ENCODE measurements at regions not wholly inside any gene's neighbourhood (a gene's known extent, or its start where the extent isn't known, plus 50 kb on each side); places are given as distances from the start of the nearest gene placed in this dataset.
"Not testable (repeated sequence)": the region's sequence is repeated elsewhere in the genome, so short reads cannot be mapped to it uniquely, and the experiment has no call there.

DNA sequence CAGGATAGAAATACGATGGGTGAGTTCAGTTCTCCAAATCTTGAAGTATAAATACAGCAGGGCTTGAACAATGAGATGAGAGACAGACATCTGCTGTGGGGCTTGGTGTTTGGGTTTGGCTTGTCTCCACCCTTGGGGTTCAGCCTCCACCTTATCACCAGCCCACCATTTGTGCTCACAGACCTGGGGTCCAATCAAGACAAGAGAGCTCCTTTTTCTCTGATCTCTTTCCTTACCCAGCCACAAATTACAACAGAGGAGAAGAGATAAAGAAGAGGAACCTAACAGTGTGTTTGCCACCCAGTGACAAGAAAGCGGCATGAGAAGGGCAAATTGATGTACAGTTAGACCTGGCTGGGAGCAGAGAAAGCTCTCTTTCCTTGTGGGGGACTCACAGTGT lies 204.5 kb upstream of the CXCR4 start:
- no peaks in the 10 kb centered on the region for H3K36me3 ChIP-seq
- TF ChIP-seq POLR2A (IDR thresholded peaks at IDR 0.05) (no peak), POLR2AphosphoS5 (IDR thresholded peaks at IDR 0.05) (no peak)
- TF ChIP-seq, protein P1, sequence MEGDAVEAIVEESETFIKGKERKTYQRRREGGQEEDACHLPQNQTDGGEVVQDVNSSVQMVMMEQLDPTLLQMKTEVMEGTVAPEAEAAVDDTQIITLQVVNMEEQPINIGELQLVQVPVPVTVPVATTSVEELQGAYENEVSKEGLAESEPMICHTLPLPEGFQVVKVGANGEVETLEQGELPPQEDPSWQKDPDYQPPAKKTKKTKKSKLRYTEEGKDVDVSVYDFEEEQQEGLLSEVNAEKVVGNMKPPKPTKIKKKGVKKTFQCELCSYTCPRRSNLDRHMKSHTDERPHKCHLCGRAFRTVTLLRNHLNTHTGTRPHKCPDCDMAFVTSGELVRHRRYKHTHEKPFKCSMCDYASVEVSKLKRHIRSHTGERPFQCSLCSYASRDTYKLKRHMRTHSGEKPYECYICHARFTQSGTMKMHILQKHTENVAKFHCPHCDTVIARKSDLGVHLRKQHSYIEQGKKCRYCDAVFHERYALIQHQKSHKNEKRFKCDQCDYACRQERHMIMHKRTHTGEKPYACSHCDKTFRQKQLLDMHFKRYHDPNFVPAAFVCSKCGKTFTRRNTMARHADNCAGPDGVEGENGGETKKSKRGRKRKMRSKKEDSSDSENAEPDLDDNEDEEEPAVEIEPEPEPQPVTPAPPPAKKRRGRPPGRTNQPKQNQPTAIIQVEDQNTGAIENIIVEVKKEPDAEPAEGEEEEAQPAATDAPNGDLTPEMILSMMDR (IDR thresholded peaks at IDR 0.05): no peak
- no peaks in the 10 kb centered on the region for H3K27me3 ChIP-seq
- no peak overlapping the region for H3K27ac ChIP-seq
- no peak overlapping the region for H3K4me3 ChIP-seq
- DNase-seq (ENCODE audit: low spot score in 2 of 2): no peak
- intact Hi-C loops (cut with DNase I; ENCODE audit: low total_unique reads): no loop called here
- no peaks in the 10 kb centered on the region for H3K9me3 ChIP-seq
- H3K4me1 ChIP-seq: no peaks in the 10 kb centered on the region

DNA sequence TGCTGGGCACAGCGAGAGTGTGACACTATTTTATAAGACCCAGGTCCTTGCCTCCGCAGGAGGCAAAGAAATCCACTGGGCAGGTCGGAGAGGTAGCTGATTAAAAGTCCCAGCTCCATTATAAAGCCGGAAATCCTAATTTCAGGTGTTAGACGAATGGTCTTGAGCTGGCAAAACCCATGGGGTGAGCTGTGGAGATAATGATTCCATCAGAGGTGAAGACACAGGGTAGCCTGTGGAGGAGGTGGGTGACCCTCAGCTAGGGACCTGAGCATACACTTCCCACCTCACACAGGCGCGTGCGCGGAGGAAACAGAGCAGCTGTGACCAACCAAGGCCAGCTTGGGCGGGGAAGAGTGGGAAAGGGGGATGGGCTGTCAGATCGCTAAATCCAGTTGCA lies 201.7 kb upstream of the CXCR4 start:
- TF ChIP-seq POLR2A (IDR thresholded peaks at IDR 0.05): no peak
- TF ChIP-seq POLR2AphosphoS5 (IDR thresholded peaks at IDR 0.05): no peak
- TF ChIP-seq, protein P1 (IDR thresholded peaks at IDR 0.05): no peak
- H3K4me3 ChIP-seq: no peak overlapping the region
- intact Hi-C loops (cut with DNase I; ENCODE audit: low total_unique reads): no loop called here
- H3K4me1 ChIP-seq: no peaks in the 10 kb centered on the region
- no peak for DNase-seq (ENCODE audit: low spot score in 2 of 2)
- H3K36me3 ChIP-seq: no peaks in the 10 kb centered on the region
- H3K27me3 ChIP-seq: no peaks in the 10 kb centered on the region
- H3K9me3 ChIP-seq: no peaks in the 10 kb centered on the region
- H3K27ac ChIP-seq: no peak overlapping the region

DNA sequence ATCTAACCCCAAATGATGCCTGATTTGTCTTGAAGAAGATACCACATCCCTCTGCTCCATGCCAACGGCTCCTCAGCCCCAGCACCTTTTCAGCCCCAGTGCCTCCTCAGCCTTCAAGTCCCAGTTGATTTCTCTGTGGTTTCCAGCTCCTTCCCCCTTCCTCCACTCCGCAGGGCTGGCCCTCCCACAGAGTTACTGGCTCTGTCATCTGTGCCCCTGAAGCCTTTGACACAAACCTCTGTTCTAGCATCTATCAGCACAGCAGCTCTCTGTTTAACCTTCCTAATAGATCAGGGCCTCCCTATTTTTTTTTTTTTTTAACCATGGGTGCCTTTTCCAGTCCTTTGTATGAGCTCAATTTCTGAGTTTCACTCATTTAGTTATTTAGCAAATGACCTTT lies 201.3 kb upstream of the CXCR4 start:
- Histone ChIP-seq H3K27me3 (no peaks in the 10 kb centered on the region), H3K4me3 (no peak overlapping the region), H3K36me3 (no peaks in the 10 kb centered on the region), H3K9me3 (no peaks in the 10 kb centered on the region), H3K27ac (no peak overlapping the region), H3K4me1 (no peaks in the 10 kb centered on the region)
- DNase-seq (ENCODE audit: low spot score in 2 of 2): no peak
- TF ChIP-seq POLR2AphosphoS5 (IDR thresholded peaks at IDR 0.05) (no peak), POLR2A (IDR thresholded peaks at IDR 0.05) (no peak)
- TF ChIP-seq, protein P1 (IDR thresholded peaks at IDR 0.05): no peak
- intact Hi-C loops (cut with DNase I; ENCODE audit: low total_unique reads): no loop called here

DNA sequence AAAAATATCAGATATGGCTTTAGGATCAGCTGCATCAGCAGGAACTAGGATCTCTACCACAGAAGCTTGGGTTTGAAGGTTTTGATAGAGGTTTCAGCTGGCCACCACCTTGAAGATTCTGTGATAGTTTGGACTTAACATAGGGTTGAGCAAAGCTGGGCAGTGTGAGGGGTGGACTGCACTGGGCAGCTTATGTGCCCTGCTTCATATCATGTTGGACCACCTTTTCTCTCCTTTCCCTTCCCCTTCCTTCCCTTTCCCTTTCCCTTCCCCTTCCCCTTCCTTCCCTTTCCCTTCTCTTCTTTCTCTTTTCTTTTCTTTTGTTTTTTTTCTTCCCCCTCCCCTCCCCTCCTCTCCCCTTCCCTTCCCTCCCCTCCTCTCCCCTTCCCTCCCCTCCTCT lies 196.3 kb upstream of the CXCR4 start:
- Histone ChIP-seq H3K27me3 (no peaks in the 10 kb centered on the region), H3K4me3 (no peak overlapping the region), H3K27ac (no peak overlapping the region), H3K9me3 (no peaks in the 10 kb centered on the region), H3K4me1 (no peaks in the 10 kb centered on the region), H3K36me3 (no peaks in the 10 kb centered on the region)
- no peak for DNase-seq (ENCODE audit: low spot score in 2 of 2)
- TF ChIP-seq POLR2A (IDR thresholded peaks at IDR 0.05): no peak
- intact Hi-C loops (cut with DNase I; ENCODE audit: low total_unique reads): no loop called here

DNA sequence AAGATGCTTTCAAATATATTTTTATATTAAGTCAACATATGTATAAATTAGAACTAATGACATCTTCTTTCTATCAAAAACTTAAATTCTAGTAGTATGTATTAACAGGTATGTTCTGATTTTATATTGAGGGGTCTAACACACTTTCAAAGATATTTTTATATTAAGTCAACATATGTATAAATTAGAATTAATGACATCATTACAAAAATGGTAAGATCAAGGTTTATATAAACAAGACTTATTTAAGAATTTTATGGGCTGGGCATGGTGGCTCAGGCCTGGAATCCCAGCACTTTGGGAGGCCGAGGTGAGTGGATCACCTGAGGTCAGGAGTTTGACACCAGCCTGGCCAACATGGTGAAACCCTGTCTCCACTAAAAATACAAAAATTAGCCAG lies 194.6 kb upstream of the CXCR4 start:
- H3K4me3 ChIP-seq; H3K4me1 ChIP-seq; DNase-seq (ENCODE audit: low spot score in 2 of 2); intact Hi-C loops (cut with DNase I; ENCODE audit: low total_unique reads); H3K9me3 ChIP-seq; H3K36me3 ChIP-seq; H3K27ac ChIP-seq; H3K27me3 ChIP-seq: not testable (repeated sequence)

DNA sequence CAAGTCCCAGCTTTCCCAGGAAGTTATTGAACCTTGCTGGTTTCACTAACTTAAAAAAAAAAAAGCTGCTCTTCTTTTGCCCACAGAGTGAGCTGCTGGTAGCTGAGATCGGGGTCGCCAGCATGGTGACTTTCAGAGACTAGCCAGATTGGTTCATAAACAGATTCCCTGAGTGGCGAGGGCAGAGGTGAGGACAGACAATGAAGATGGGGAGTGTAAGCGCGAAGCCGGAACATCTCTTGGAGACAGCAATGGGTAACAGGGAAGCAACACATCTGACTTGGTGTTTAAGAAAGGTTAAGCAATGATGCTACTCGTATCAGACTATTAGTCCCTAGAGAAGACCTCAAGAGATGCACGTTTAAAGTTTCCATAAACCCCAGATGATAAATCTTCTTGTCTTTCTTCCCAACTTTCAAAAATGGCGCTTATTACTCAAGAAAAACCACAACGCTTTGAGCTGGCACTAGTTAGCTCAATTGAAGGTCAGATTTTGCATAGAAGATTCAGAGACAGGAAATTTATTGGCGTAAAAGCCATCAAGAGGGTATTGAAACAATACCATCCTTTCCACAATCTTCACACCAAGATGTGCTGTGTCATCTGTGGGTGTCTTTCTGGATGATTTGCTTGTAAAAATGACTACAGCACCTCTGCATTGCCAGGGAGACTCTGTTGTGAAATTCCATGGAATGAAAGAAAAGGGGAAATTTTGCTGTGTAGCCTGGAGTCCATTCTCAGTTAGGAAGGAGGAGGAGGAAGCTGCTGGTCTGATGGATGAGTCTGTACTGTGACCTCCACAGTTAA lies 193.1 kb upstream of the CXCR4 start:
- H3K9me3 ChIP-seq: no peaks in the 10 kb centered on the region
- DNase-seq (ENCODE audit: low spot score in 2 of 2): no peak
- TF ChIP-seq POLR2AphosphoS5 (IDR thresholded peaks at IDR 0.05) (no peak), POLR2A (IDR thresholded peaks at IDR 0.05) (no peak)
- TF ChIP-seq, protein P1 (IDR thresholded peaks at IDR 0.05): no peak
- H3K4me3 ChIP-seq: no peak overlapping the region
- no peaks in the 10 kb centered on the region for H3K27me3 ChIP-seq
- H3K36me3 ChIP-seq: no peaks in the 10 kb centered on the region
- intact Hi-C loops (cut with DNase I; ENCODE audit: low total_unique reads): no loop called here
- H3K4me1 ChIP-seq: no peaks in the 10 kb centered on the region
- no peak overlapping the region for H3K27ac ChIP-seq

Measured in breast epithelium (tissue), 4 donors.